ENCODE measurements at regions not wholly inside any gene's neighbourhood (a gene's known extent, or its start where the extent isn't known, plus 50 kb on each side); places are given as distances from the start of the nearest gene placed in this dataset.

DNA sequence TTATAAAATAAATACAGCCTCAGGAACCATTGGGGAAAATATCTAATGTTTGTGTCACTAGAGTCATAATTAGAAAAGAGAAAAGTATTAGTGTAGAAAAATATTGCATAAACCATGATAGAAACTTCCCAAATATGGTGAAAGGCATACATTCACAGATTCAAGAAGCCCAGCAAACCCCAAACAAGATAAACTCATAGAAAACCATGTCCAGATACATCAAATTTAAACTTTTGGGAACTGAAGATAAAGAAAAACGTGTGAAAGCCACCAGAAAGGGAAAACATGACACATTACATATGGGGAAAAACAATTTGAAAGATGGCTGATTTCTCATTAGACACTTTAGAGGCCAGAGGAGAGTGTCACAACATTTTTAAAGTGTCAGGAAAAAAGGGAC, 236.5 kb upstream of the FN1 start:
- Mint-ChIP-seq H3K4me3 (no peak overlapping the region), H3K4me1 (peaks cover 2% of the 10 kb centered on the region), H3K9me3 (peaks cover 7% of the 10 kb centered on the region), H3K27ac (no peak overlapping the region), H3K27me3 (peaks cover 11% of the 10 kb centered on the region), H3K36me3 (ENCODE audit: low read depth) (no peaks in the 10 kb centered on the region)
- ATAC-seq: no peak
- DNase-seq: no peak

DNA sequence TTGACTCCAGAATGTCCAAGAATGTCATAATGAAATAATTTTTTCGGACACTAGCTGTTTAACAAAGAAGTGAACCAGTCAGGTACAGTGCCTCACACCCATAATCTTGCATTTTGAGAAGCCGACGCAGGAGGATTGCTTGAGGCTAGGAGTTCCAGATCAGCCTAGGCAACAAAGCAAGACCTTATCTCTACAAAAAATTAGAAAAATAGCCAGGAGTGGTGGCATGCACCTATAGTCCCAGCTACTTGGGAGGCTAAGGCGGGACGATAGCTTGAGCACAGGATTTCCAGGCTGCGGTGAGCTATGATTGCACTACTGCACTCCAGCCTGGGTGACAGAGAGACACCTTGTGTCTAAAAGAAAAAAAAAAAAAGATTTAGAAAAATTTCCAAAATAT, 235.8 kb upstream of the FN1 start:
- Mint-ChIP-seq H3K4me3 (no peak overlapping the region), H3K27ac (no peak overlapping the region), H3K9me3 (peaks cover 7% of the 10 kb centered on the region), H3K27me3 (peaks cover 11% of the 10 kb centered on the region), H3K36me3 (ENCODE audit: low read depth) (no peaks in the 10 kb centered on the region), H3K4me1 (no peaks in the 10 kb centered on the region)
- no peak for ATAC-seq
- no peak for DNase-seq

GRCh38 chr2:215671244-215671643, 235.4 kb upstream of the FN1 start:
- no peak overlapping the region for H3K4me3 Mint-ChIP-seq
- H3K36me3 Mint-ChIP-seq (ENCODE audit: low read depth): no peaks in the 10 kb centered on the region
- DNase-seq: no peak
- H3K27me3 Mint-ChIP-seq: peaks cover 11% of the 10 kb centered on the region
- H3K27ac Mint-ChIP-seq: no peak overlapping the region
- H3K9me3 Mint-ChIP-seq: peaks cover 7% of the 10 kb centered on the region
- ATAC-seq: no peak
- H3K4me1 Mint-ChIP-seq: no peaks in the 10 kb centered on the region

GRCh38 chr2:215670396-215670795, 234.5 kb upstream of the FN1 start:
- Mint-ChIP-seq H3K4me1 (peaks cover under 1% of the 10 kb centered on the region), H3K36me3 (ENCODE audit: low read depth) (no peaks in the 10 kb centered on the region), H3K4me3 (no peak overlapping the region), H3K27ac (no peak overlapping the region), H3K27me3 (peaks cover 11% of the 10 kb centered on the region), H3K9me3 (peaks cover 7% of the 10 kb centered on the region)
- DNase-seq: no peak
- no peak for ATAC-seq

- no peak overlapping the region for H3K4me3 Mint-ChIP-seq
- H3K36me3 Mint-ChIP-seq (ENCODE audit: low read depth): no peaks in the 10 kb centered on the region
- peaks cover 9% of the 10 kb centered on the region for H3K4me1 Mint-ChIP-seq
- ATAC-seq (no peak), DNase-seq (no peak)
- H3K9me3 Mint-ChIP-seq: peaks cover 3% of the 10 kb centered on the region
- peaks cover 11% of the 10 kb centered on the region for H3K27me3 Mint-ChIP-seq
- H3K27ac Mint-ChIP-seq: no peak overlapping the region
Measured at GRCh38 chr2:215668378-215668775, 232.5 kb upstream of the FN1 start.

DNA sequence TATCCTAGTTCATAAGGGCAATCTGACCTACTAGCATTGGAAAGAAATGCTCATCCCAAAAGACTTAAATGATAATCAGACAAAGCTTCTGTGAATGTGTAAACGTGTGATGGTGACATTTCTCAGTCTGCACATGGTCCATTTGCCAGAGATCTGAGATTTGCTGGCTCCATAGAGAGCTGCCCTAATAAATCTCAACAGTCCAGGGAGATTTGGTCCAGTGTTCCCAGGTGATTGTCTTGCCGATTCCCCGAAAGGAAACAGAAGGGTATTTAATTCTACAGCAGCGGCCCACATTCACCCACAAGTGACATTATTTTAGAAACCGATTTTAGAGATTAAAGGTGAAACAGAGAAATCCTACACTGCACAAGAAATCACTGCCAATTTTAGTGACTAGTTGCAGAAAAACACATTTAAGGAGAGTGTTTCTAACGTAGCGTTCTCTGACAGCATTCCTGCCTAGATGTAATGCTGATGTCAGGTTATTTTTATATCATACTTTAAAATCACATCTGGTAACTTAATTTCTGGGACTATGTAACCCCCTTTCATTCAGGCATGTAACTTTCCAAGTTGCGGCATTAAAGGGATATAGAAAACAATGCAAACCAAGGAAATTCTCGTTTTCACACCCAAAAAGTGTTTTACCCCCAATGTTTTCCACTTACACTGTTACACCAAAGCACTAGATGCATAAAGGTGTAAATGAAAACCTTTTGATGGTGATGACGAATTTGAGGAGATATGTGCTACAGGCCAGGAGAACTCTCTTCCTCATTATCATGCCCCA, 231.9 kb upstream of the FN1 start:
- H3K27ac Mint-ChIP-seq: no peak overlapping the region
- no peaks in the 10 kb centered on the region for H3K36me3 Mint-ChIP-seq (ENCODE audit: low read depth)
- no peaks in the 10 kb centered on the region for H3K9me3 Mint-ChIP-seq
- DNase-seq (no peak), ATAC-seq (no peak)
- no peak overlapping the region for H3K4me3 Mint-ChIP-seq
- peaks cover 9% of the 10 kb centered on the region for H3K4me1 Mint-ChIP-seq
- peaks cover 11% of the 10 kb centered on the region for H3K27me3 Mint-ChIP-seq

DNA sequence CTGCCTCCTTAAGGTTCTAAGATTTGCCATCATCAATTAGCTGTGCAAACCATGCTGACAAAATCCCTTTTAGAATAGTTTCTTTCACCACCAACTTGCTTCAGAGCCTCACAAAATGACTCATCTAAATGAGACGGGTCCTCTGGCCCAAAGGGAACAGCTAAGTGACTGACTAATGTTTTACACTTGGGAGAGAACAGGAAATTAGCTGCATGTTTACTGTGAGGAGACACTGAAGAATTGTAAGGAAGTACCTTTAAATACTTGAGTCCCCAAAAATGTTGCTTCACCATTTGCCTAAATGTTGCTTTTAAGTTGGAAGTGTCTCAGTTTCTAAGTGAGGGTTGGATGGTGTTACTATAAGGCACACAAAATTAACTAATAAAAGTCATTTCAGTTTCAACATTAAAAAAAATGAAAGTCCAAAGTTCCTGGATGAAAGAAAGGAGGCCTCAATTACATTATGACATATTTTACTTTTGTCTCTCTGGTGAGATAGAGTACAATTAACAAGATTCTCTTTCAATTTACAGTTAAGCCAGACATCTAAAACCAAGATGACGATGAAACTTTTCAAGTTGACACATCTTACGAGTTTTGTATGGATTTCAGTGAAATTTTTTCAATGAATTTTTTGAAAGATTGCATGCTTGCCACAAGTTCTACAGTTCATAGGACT, 229.1 kb upstream of the FN1 start:
- Mint-ChIP-seq H3K4me1 (peaks cover 9% of the 10 kb centered on the region), H3K4me3 (no peak overlapping the region), H3K9me3 (no peaks in the 10 kb centered on the region), H3K27ac (no peak overlapping the region), H3K36me3 (ENCODE audit: low read depth) (no peaks in the 10 kb centered on the region), H3K27me3 (peaks cover 11% of the 10 kb centered on the region)
- ATAC-seq: peak; percentile 43
- no peak for DNase-seq

DNA sequence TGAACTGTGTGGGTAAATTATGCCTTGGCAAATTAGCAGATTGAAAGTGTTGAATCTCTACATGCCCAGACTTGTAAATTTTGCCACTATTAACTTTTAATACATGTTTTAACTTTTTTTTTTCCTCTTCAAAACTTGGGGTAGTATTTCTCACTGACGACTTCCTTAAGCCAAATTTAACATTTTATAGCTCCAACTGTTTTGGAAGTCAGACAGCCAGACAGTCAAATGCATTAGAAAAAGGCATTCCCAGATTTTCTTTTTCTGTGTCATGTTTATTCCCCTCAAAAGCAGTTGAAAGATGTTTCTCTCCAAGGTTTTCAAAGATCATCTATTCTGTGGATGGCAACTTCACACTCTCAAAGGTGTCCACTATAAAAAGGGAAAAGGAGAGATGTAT, 226.8 kb upstream of the FN1 start:
- Mint-ChIP-seq H3K9me3 (no peaks in the 10 kb centered on the region), H3K27ac (no peak overlapping the region), H3K27me3 (peaks cover 2% of the 10 kb centered on the region), H3K4me3 (no peak overlapping the region), H3K4me1 (peaks cover 9% of the 10 kb centered on the region), H3K36me3 (ENCODE audit: low read depth) (no peaks in the 10 kb centered on the region)
- DNase-seq (no peak), ATAC-seq (no peak)

DNA sequence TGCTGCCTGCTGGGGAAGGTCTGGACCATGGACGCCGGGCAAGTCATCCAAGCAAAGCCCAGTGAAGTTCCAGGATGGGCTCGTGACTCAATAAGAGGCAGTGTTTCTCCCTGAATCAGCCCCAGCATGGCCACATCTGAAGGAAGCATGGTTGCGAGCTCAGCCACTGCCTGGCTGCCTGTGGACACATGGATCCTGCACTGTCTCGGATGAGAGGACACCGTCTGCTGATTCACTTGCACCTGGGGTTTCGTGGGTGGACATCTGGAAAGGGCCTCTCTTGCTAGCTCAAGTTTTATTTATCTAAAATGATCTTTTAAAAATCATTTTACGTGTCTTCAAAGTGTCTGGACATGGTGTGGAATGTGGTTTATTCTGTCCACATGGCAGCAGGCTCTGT, 224.8 kb upstream of the FN1 start:
- Mint-ChIP-seq H3K4me1 (peaks cover 9% of the 10 kb centered on the region), H3K4me3 (no peak overlapping the region), H3K27ac (no peak overlapping the region), H3K27me3 (peaks cover 2% of the 10 kb centered on the region), H3K36me3 (ENCODE audit: low read depth) (no peaks in the 10 kb centered on the region), H3K9me3 (no peaks in the 10 kb centered on the region)
- DNase-seq: no peak
- ATAC-seq: no peak

DNA sequence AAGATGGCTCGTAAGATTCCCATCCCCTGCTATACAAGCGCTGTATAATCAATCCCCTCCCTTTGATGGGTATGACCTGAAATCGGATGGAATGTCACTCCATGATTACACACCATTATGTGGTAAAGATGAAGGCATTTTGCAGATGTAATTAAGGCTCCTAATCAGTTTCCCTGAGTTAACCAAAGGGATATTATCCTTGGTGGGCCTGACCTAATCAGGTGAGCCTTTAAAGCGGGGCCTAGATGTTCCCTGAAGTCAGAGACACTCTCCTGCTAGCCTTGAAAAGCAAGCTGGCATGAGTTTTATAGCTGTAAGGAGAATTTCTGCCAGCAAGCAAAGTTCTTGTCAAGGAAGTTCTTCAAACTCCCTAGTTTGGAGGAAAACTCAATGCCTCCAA, 223.8 kb upstream of the FN1 start:
- no peak for ATAC-seq
- peaks cover 2% of the 10 kb centered on the region for H3K27me3 Mint-ChIP-seq
- H3K9me3 Mint-ChIP-seq: no peaks in the 10 kb centered on the region
- H3K36me3 Mint-ChIP-seq (ENCODE audit: low read depth): no peaks in the 10 kb centered on the region
- H3K4me3 Mint-ChIP-seq: no peak overlapping the region
- H3K4me1 Mint-ChIP-seq: peaks cover 2% of the 10 kb centered on the region
- no peak for DNase-seq
- no peak overlapping the region for H3K27ac Mint-ChIP-seq

- H3K4me3 Mint-ChIP-seq: no peak overlapping the region
- ATAC-seq (no peak), DNase-seq (no peak)
- peaks cover 2% of the 10 kb centered on the region for H3K27me3 Mint-ChIP-seq
- H3K36me3 Mint-ChIP-seq (ENCODE audit: low read depth): no peaks in the 10 kb centered on the region
- no peak overlapping the region for H3K27ac Mint-ChIP-seq
- H3K4me1 Mint-ChIP-seq: no peaks in the 10 kb centered on the region
- no peaks in the 10 kb centered on the region for H3K9me3 Mint-ChIP-seq
Measured at GRCh38 chr2:215658635-215659305, 222.9 kb upstream of the FN1 start.

DNA sequence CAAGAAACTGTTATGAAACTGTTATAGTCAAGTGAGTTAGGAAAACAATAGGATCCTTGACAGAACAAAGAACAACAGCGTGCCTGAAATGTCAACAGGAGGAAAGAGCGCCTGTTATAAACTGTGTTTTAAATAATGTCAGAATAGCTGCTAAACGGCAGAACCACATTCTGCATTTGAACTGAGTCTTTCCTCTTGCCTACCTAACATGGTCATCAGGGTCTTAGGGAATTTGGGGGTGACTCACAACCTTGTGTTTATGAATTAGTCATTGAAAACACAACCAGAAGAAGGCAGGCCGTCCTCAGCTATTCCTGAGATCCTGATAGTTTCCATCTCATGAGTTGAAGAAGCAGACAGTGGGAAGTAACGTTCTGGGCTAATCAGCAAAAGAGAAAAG, 222.0 kb upstream of the FN1 start:
- Mint-ChIP-seq H3K4me1 (no peaks in the 10 kb centered on the region), H3K27me3 (peaks cover 2% of the 10 kb centered on the region), H3K9me3 (no peaks in the 10 kb centered on the region), H3K4me3 (no peak overlapping the region), H3K36me3 (ENCODE audit: low read depth) (no peaks in the 10 kb centered on the region), H3K27ac (no peak overlapping the region)
- DNase-seq (no peak), ATAC-seq (no peak)

DNA sequence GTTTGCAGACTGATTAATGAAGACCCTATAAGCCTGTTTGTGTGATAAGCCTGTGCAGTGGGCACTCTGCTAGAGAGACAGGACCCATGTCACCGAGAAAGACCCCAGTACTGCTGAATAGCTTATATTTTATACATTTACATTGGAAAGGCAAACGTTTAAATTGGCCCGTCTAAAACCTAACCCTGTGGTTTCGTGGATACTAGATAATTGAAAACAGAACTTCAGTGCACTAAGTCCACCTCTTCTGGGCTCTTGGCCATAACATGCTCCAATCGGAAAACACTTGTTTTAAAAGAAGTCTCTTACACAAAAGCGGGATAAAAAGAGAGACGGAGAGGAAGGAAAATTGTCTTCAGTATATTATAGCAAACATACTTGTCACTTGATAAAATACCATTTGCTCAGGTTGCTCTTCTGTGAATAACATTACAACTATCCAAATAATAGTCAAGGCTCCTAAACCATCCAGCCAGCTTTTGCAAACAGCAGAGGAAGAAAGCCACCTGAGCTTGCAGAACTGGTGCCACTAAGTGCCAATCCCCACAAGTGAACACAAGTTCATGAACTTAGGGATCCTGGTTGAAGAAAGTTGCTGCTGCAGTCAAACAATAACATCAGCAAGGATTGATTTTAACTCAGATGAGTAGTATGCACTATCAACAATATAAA, 218.4 kb upstream of the FN1 start:
- ATAC-seq (no peak), DNase-seq (no peak)
- Mint-ChIP-seq H3K36me3 (ENCODE audit: low read depth) (no peaks in the 10 kb centered on the region), H3K27ac (no peak overlapping the region), H3K27me3 (no peaks in the 10 kb centered on the region), H3K4me1 (no peaks in the 10 kb centered on the region), H3K9me3 (no peaks in the 10 kb centered on the region), H3K4me3 (no peak overlapping the region)

GRCh38 chr2:215653344-215654030, 217.6 kb upstream of the FN1 start:
- no peaks in the 10 kb centered on the region for H3K36me3 Mint-ChIP-seq (ENCODE audit: low read depth)

More at GRCh38 chr2:215653344-215654030, 217.6 kb upstream of the FN1 start:
- Mint-ChIP-seq H3K27ac (no peak overlapping the region), H3K4me1 (no peaks in the 10 kb centered on the region), H3K4me3 (no peak overlapping the region), H3K9me3 (no peaks in the 10 kb centered on the region), H3K27me3 (no peaks in the 10 kb centered on the region)
- DNase-seq (no peak), ATAC-seq (no peak)
